Ishikawa (cell line): ENCODE measurements at regions not wholly inside any gene's neighbourhood (a gene's known extent, or its start where the extent isn't known, plus 50 kb on each side); places are given as distances from the start of the nearest gene placed in this dataset.

ENCODE experiments used
- CEBPB ChIP-seq: IDR thresholded peaks from 2 replicates; pipeline ENCODE4 v1.6.1; 2012
- CREB1 ChIP-seq: IDR thresholded peaks from 2 replicates; pipeline ENCODE4 v1.6.1; 2012; ENCODE audit warnings: low read depth
- EGR1 ChIP-seq: IDR thresholded peaks from 2 replicates; pipeline ENCODE4 v1.6.1; 2012
- EP300 ChIP-seq: IDR thresholded peaks from 2 replicates; pipeline ENCODE4 v1.6.1; 2012; ENCODE audit warnings: borderline replicate concordance
- FOXM1 ChIP-seq: IDR thresholded peaks from 2 replicates; pipeline ENCODE4 v1.6.1; 2012; ENCODE audit warnings: low read depth, borderline replicate concordance
- MAX ChIP-seq: IDR thresholded peaks from 2 replicates; pipeline ENCODE4 v1.6.1; 2012
- NFIC ChIP-seq: IDR thresholded peaks from 2 replicates; pipeline ENCODE4 v1.6.1; 2012
- RAD21 ChIP-seq: IDR thresholded peaks from 2 replicates; pipeline ENCODE4 v1.6.1; 2012; ENCODE audit warnings: low read depth
- REST ChIP-seq: IDR thresholded peaks from 2 replicates; pipeline ENCODE4 v1.6.1; 2012; ENCODE audit warnings: low read depth, mild to moderate bottlenecking
- TAF1 ChIP-seq: IDR thresholded peaks from 2 replicates; pipeline ENCODE4 v1.6.1; 2012; ENCODE audit warnings: low read depth, mild to moderate bottlenecking
- TCF12 ChIP-seq: IDR thresholded peaks from 2 replicates; pipeline ENCODE4 v1.6.1; 2012; ENCODE audit warnings: low read depth
- TEAD4 ChIP-seq: IDR thresholded peaks from 2 replicates; pipeline ENCODE4 v1.6.1; 2012
- USF1 ChIP-seq: IDR thresholded peaks from 2 replicates; pipeline ENCODE4 v1.6.1; 2012
- YY1 ChIP-seq: IDR thresholded peaks from 2 replicates; pipeline ENCODE4 v1.6.1; 2012; ENCODE audit warnings: low read depth
- ZBTB7A ChIP-seq: IDR thresholded peaks from 2 replicates; pipeline ENCODE4 v1.6.1; 2012; ENCODE audit warnings: low read depth

GRCh38 chr14:79920180-79920692 is 291.1 kb downstream of the DIO2 start:
- TF ChIP-seq USF1 (no peak), REST (no peak), RAD21 (no peak), YY1 (no peak), EP300 (no peak), CEBPB (no peak), CREB1 (no peak), FOXM1 (no peak), TEAD4 (no peak), NFIC (no peak), ZBTB7A (no peak), TCF12 (no peak), EGR1 (no peak), MAX (no peak), TAF1 (no peak)
